ENCODE measurements at regions not wholly inside any gene's neighbourhood (a gene's known extent, or its start where the extent isn't known, plus 50 kb on each side); places are given as distances from the start of the nearest gene placed in this dataset.

DNA sequence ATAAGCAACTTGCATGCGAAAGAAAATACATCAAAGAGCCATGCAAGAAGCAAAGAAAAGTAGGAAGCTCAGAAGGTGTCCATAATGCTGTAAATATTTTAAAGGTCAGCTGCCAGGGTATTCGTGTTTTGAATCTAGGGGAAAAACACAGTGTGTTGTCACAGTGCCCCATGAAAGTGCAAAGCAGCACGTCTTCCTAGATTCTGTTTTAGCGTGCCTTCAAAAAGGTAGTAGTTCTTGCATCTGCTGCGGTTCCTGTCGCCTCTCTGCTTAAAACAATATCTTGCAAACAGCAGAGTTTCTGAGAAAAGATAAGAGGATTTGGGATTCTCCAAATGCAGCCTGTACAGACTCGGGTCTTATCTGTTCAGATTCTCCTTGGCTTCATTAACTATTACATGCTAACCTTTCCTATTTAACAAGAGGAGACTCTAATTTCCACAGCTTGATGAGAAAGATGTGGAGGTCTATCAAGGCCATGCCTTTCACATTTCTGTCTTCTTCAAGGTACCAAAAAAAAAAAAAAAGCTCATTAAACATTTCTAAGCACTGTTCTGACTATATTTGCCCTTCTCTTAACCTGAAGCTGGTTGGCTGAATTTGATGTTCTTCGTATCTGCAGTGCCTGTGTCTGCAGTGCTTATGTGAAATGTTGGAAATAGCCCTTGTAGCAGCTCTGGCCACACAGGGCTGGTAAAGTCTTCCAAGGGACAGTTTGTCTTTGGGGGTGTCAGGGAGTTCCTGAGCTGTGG lies 297.5 kb downstream of the ADGB start:
- DNase-seq, result no peak
- Histone ChIP-seq H3K36me3 (replicated peaks in 1 of 2) (no peaks in the 10 kb centered on the region), H3K4me1 (replicated peaks in 1 of 2) (no peaks in the 10 kb centered on the region), H3K27me3 (no peaks in the 10 kb centered on the region), H3K27ac (no peak overlapping the region), H3K9me3 (replicated peaks in 1 of 3) (no peaks in the 10 kb centered on the region), H3K4me3 (no peak overlapping the region)
- WGBS, 4 donors, result 71 to 76% (median 74%) methylated on average over 8 of the region's 8 CpGs
- no peak for TF ChIP-seq POLR2A (IDR thresholded peaks at IDR 0.05)
- intact Hi-C loops (cut with DNase I), result no loop called here

GRCh38 chr6:146896960-146897701 lies 298.4 kb downstream of the ADGB start:
- Histone ChIP-seq H3K36me3 (replicated peaks in 1 of 2) (no peaks in the 10 kb centered on the region), H3K4me1 (replicated peaks in 1 of 2) (no peaks in the 10 kb centered on the region), H3K27ac (no peak overlapping the region), H3K9me3 (replicated peaks in 1 of 3) (no peaks in the 10 kb centered on the region), H3K27me3 (no peaks in the 10 kb centered on the region), H3K4me3 (no peak overlapping the region)
- DNase-seq, result no peak
- intact Hi-C loops (cut with DNase I), result no loop called here
- WGBS, 4 donors, result 80 to 88% (median 81%) methylated on average over 4 of the region's 4 CpGs
- TF ChIP-seq POLR2A (IDR thresholded peaks at IDR 0.05), result no peak
- TF ChIP-seq CTCF (IDR thresholded peaks at IDR 0.05), result no peak

DNA sequence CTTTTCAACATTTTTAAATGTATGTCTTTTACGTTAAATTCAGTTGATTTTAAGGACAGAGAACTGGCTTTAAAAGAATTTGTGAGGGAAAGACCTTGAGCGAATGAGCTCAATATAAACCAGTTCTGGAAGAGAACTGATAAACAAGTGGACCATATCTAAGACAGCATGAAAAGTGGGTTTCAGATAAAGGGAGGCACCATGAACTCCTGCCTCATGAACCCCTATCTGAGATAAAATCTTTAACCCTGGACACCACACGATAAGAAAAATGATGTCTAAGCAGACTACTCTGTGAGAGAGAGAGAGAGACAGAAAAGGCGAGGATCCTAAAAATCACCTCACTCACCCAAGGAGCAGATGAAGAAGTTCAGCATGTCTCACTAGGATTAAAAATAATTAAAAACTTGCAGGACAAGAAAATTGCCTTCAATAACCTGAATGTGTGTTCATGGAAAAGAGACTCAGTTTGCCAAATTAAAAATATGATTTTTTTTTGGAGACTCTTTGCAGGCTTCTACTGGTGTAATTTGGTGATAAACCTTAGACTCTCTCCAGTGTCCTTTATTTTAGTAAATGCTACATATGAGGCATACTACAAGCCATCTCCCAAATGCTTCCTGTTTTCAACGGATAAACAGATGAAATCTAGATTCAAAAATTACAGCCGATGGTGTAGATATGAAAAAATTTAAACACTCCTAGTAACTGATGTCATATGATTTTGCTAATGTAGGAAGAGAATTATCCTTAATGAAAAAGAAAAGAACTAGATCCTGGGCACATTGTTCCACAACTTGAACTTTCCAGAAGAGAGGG lies 299.5 kb downstream of the ADGB start:
- no peaks in the 10 kb centered on the region for H3K36me3 ChIP-seq (replicated peaks in 1 of 2)
- H3K27ac ChIP-seq, result no peak overlapping the region
- H3K27me3 ChIP-seq, result no peaks in the 10 kb centered on the region
- no peaks in the 10 kb centered on the region for H3K4me1 ChIP-seq (replicated peaks in 1 of 2)
- TF ChIP-seq CTCF (IDR thresholded peaks at IDR 0.05) (no peak), POLR2A (IDR thresholded peaks at IDR 0.05) (no peak)
- DNase-seq, result no peak
- intact Hi-C loops (cut with DNase I), result no loop called here
- H3K9me3 ChIP-seq (replicated peaks in 1 of 3), result no peaks in the 10 kb centered on the region
- WGBS, 4 donors, result 51 to 57% (median 56%) methylated on average over 6 of the region's 6 CpGs
- H3K4me3 ChIP-seq, result no peak overlapping the region

DNA sequence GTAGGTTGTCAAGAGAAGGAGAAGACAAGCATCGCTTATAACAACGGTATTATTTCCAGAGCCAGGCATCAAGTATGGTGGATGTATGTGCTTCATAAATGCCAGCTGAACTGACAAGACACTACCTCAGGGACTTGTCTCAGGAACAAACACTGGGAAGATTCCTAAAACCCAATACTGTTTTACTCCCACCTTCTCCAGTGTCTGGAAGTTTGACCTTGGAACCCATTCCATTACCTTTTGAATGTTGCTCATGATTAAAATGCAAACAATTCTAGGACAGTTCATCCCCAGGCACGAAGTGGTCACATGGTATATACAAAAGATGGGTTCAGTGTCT lies 300.1 kb downstream of the ADGB start:
- Histone ChIP-seq H3K4me3 (no peak overlapping the region), H3K4me1 (replicated peaks in 1 of 2) (no peaks in the 10 kb centered on the region)

More for the DNA sequence above, 300.1 kb downstream of the ADGB start:
- WGBS, 4 donors, result 81 to 95% (median 89%) methylated on average over 3 of the region's 3 CpGs
- Histone ChIP-seq H3K9me3 (replicated peaks in 1 of 3) (no peaks in the 10 kb centered on the region), H3K27me3 (no peaks in the 10 kb centered on the region), H3K36me3 (replicated peaks in 1 of 2) (no peaks in the 10 kb centered on the region), H3K27ac (no peak overlapping the region)
- TF ChIP-seq CTCF (IDR thresholded peaks at IDR 0.05) (no peak), POLR2A (IDR thresholded peaks at IDR 0.05) (no peak)
- intact Hi-C loops (cut with DNase I), result no loop called here
- no peak for DNase-seq
